ENCODE measurements at regions not wholly inside any gene's neighbourhood (a gene's known extent, or its start where the extent isn't known, plus 50 kb on each side); places are given as distances from the start of the nearest gene placed in this dataset.

- no peak overlapping the region for H4K91ac ChIP-seq (replicated peaks; ENCODE audit: insufficient read length, low read length)
- H3K4me2 ChIP-seq (ENCODE audit: insufficient read depth in 1 of 2, low read depth in 2 of 2, low read length in 2 of 2): no peak overlapping the region
- WGBS, 2 experiments (ENCODE audit: extremely low coverage in 1 of 2, insufficient coverage in 1 of 2, insufficient read length in 1 of 2, insufficient replicate concordance in 2 of 2, low coverage in 1 of 2, low lambda C conversion rate in 2 of 2, missing lambda C conversion rate in 1 of 2): 92% methylated on average over 2 of the region's 2 CpGs; no CpG with 5 or more reads in 1 of the 2 experiments
- H3K79me1 ChIP-seq (ENCODE audit: low read depth, low read length): no peaks in the 10 kb centered on the region
- H2AFZ ChIP-seq (ENCODE audit: low read length): no peak overlapping the region
- H3K23me2 ChIP-seq (ENCODE audit: low read depth, low read length): no peaks in the 10 kb centered on the region
- H2BK20ac ChIP-seq (ENCODE audit: low read length): no peak overlapping the region
- ChIA-PET CTCF (ENCODE audit: partially characterized antibody) (no interaction called here), POLR2A (ENCODE audit: partially characterized antibody) (no interaction called here)
- H3K9me3 ChIP-seq (ENCODE audit: insufficient read depth in 2 of 2, low read depth in 1 of 2, low read length in 1 of 2): no peaks in the 10 kb centered on the region
- no peak overlapping the region for H3K23ac ChIP-seq (ENCODE audit: insufficient read length)
- no peak for DNase-seq (ENCODE audit: low read depth in 1 of 2, low spot score in 2 of 2)
- H4K20me1 ChIP-seq (replicated peaks in 1 of 2; ENCODE audit: control insufficient read depth in 1 of 2, insufficient read depth in 2 of 2, low read length in 2 of 2): no peaks in the 10 kb centered on the region
- no peak overlapping the region for H2BK15ac ChIP-seq (ENCODE audit: low read length)
- H3K27ac ChIP-seq (ENCODE audit: low read depth, low read length): no peak overlapping the region
- peaks cover 0 to 5% (median 0%) of the 10 kb centered on the region in 4 experiments; a peak in 3 of 7 replicates for H3K4me1 ChIP-seq (replicated peaks in 1 of 4; ENCODE audit: control insufficient read depth in 3 of 4, insufficient read depth in 4 of 4, low read length in 3 of 4)
- H4K8ac ChIP-seq (ENCODE audit: extremely low read depth, insufficient read depth, low read length): no peak overlapping the region
- H2AK5ac ChIP-seq (ENCODE audit: low read depth, low read length): no peak overlapping the region
- H3K79me2 ChIP-seq (ENCODE audit: control insufficient read depth in 1 of 2, insufficient read depth in 2 of 2, low read length in 2 of 2): no peaks in the 10 kb centered on the region
- H3K14ac ChIP-seq (ENCODE audit: insufficient read length): no peak overlapping the region
- TF ChIP-seq KDM5A (IDR thresholded peaks at IDR 0.05; ENCODE audit: low read length) (no peak), SIX5 (IDR thresholded peaks at IDR 0.05; ENCODE audit: low read depth, low read length) (no peak), PHF8 (conservative IDR thresholded peaks at IDR 0.05; ENCODE audit: low read depth, low read length) (no peak), POLR2A (IDR thresholded peaks at IDR 0.05; ENCODE audit: control extremely low read depth in 1 of 2, low read depth in 2 of 2, low read length in 2 of 2) (no peak), SUZ12 (IDR thresholded peaks at IDR 0.05; ENCODE audit: low read length) (no peak), BACH1 (IDR thresholded peaks at IDR 0.05; ENCODE audit: low read length) (no peak), EZH2 (IDR thresholded peaks at IDR 0.05; ENCODE audit: low read depth, low read length, severe bottlenecking) (no peak), CTBP2 (IDR thresholded peaks at IDR 0.05; ENCODE audit: borderline replicate concordance, insufficient read depth, insufficient read length, low read length) (no peak), TCF12 (IDR thresholded peaks at IDR 0.05; ENCODE audit: low read depth, low read length) (no peak)
- no peak overlapping the region for H2BK12ac ChIP-seq (ENCODE audit: low read depth, low read length)
- no peaks in the 10 kb centered on the region for H3K27me3 ChIP-seq (replicated peaks in 1 of 4; ENCODE audit: control insufficient read depth in 3 of 4, extremely low read depth in 1 of 4, insufficient read depth in 3 of 4, low read length in 3 of 4)
- H3K4me3 ChIP-seq (ENCODE audit: extremely low read depth in 1 of 4, insufficient read depth in 2 of 4, low read depth in 3 of 4, low read length in 4 of 4): no peak overlapping the region
- H4K5ac ChIP-seq (ENCODE audit: insufficient read length, low read depth, low read length): no peak overlapping the region
- FAIRE-seq: no peak
- H3K36me3 ChIP-seq (ENCODE audit: control insufficient read depth in 2 of 4, insufficient read depth in 4 of 4, low read length in 3 of 4): no peaks in the 10 kb centered on the region
- no peak overlapping the region for H2BK5ac ChIP-seq (ENCODE audit: low read depth, low read length)
- no peak overlapping the region for H3K56ac ChIP-seq (replicated peaks; ENCODE audit: insufficient read length, low read depth, low read length)
- no peak overlapping the region for H3K4ac ChIP-seq (replicated peaks; ENCODE audit: insufficient read length, low read depth, low read length)
- no peak overlapping the region for H2BK120ac ChIP-seq (replicated peaks; ENCODE audit: low read depth, low read length)
- H3K9ac ChIP-seq (replicated peaks in 1 of 4; ENCODE audit: extremely low read depth in 1 of 4, low read depth in 3 of 4, low read length in 3 of 4): no peak overlapping the region
- H3K18ac ChIP-seq (ENCODE audit: extremely low read depth, low read length): no peak overlapping the region
Observed at GRCh38 chr22:27115410-27115809, 458.0 kb downstream of the MIAT start.

Data from H1 (cell line).